HG02885 (cell line): ENCODE measurements at regions not wholly inside any gene's neighbourhood (a gene's known extent, or its start where the extent isn't known, plus 50 kb on each side); places are given as distances from the start of the nearest gene placed in this dataset.

Experiments
- ATAC-seq: cut with Tn5 transposase; IDR thresholded peaks from one replicate; pipeline ENCODE4 v1.9.1; 2021; ENCODE audit warnings: mild to moderate bottlenecking; ENCODE audit not compliant: unreplicated experiment, poor library complexity

GRCh38 chr7:28358423-28358868 lies 53.9 kb upstream of the CREB5 start:
- ATAC-seq: no peak

- ATAC-seq: no peak
These were observed 51.6 kb upstream of the CREB5 start for GRCh38 chr7:28360739-28361138.

GRCh38 chr7:28361551-28361950 lies 50.8 kb upstream of the CREB5 start:
- no peak for ATAC-seq

- ATAC-seq: no peak
These were observed 50.1 kb upstream of the CREB5 start for GRCh38 chr7:28362182-28362581.
